GM19324 (cell line): ENCODE measurements at regions not wholly inside any gene's neighbourhood (a gene's known extent, or its start where the extent isn't known, plus 50 kb on each side); places are given as distances from the start of the nearest gene placed in this dataset.

Experiments
- ATAC-seq: cut with Tn5 transposase; IDR thresholded peaks from one replicate; pipeline ENCODE4 v1.9.1; 2021; ENCODE audit warnings: mild to moderate bottlenecking, moderate library complexity; ENCODE audit not compliant: unreplicated experiment, low FRiP score

DNA sequence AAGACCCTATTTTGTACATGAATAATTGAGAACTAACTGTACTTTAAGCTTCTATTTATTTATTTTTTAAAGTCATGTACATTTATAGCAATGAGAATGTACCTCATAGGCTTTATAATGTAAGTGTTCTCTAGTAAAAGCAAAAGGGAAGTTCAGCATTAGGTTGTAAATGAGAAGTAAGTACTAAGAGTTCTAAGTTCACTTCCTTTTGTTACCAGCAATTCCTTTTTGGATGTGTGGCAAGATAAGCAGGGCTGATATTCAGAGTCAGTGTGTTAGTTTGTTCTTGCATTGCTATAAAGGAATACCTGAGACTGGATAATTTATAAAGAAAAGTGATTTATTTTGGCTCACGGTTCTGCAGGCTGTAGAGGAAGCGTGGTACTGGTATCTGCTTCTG is 54.0 kb upstream of the CCN2 start:
- ATAC-seq = no peak

DNA sequence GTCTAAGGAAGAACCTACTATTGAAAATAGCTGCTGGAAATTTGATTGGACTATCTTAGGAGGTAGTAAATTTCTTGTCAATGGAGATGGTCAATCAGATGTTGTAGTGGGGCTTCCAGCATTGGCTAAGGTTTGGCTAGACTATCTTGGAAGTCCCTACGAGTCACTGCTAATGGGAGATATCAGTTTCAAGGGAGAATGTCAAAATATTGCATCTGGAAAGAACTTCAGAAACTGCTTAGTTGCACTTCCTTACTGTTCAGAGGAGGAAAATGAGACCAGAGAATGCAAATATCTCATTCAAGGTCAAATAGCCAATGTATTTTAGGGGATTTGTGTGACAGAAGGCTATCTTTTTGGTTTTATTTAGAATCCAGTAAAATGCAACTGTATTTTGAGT is 53.5 kb upstream of the CCN2 start:
- ATAC-seq = no peak

DNA sequence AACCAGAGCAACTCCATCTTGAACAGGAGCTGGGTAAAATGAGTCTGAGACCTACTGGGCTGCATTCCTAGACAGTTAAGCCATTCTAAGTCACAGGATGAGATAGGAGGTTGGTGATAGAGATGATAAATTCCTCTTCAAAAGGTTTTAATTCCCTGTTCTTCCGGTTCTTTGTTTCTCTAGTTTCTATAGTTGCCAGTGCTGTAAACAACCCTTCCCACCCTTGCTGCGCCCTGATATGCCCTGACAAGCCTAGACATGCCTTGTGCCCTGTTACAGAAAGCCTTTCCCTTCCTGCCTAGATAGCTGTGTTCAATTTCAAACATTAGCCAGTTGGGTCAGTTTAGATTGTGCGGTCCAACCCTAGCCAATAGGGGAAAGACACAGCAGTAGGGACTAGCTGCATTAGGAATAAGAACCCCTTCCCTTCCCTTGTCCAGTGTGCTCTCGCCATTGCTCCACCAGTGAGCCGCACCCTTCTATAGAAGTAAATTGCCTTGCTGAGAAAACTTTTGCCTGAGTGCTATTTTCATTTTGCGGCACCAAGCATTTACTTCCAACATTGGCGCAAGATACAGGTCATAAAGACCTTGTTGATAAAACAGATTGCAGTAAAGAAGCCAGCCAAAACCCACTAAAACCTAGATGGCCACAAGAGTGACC is 52.5 kb upstream of the CCN2 start:
- no peak for ATAC-seq
